ENCODE measurements at regions not wholly inside any gene's neighbourhood (a gene's known extent, or its start where the extent isn't known, plus 50 kb on each side); places are given as distances from the start of the nearest gene placed in this dataset.

- POLR2A ChIA-PET (ENCODE audit: unreplicated experiment) = no interaction called here
- CTCF ChIA-PET = no interaction called here
- H3F3A ChIP-seq (ENCODE audit: insufficient read depth, low read depth) = no peaks in the 10 kb centered on the region
Observed at GRCh38 chrX:131366407-131366806, 77.3 kb upstream of the IGSF1 start.

GRCh38 chrX:131388293-131388692 is 99.2 kb upstream of the IGSF1 start:
- POLR2A ChIA-PET (ENCODE audit: unreplicated experiment) = no interaction called here
- Histone ChIP-seq H3K9me2 (ENCODE audit: insufficient read depth) (no peaks in the 10 kb centered on the region), H3K4me3 (no peak overlapping the region), H3K27ac (no peak overlapping the region), H3K27me3 (ENCODE audit: insufficient read depth, low read depth) (no peaks in the 10 kb centered on the region), H3K79me2 (ENCODE audit: low read depth) (no peaks in the 10 kb centered on the region), H3K36me3 (ENCODE audit: low read depth) (no peaks in the 10 kb centered on the region), H3K9me3 (ENCODE audit: insufficient read depth, low read depth) (0 out of 2 replicates have a peak, but pooled peaks cover 4% of the 10 kb centered on the region), H3K4me1 (replicated peaks; ENCODE audit: insufficient read depth) (no peaks in the 10 kb centered on the region), H3K4me2 (no peak overlapping the region), H4K20me1 (ENCODE audit: insufficient read depth) (no peaks in the 10 kb centered on the region), H2AFZ (no peak overlapping the region), H3F3A (ENCODE audit: insufficient read depth, low read depth) (no peaks in the 10 kb centered on the region)
- DNase-seq = no peak
- CTCF ChIA-PET = no interaction called here
- intact Hi-C loops (cut with micrococcal nuclease; ENCODE audit: unreplicated experiment) = no loop called here
- TF ChIP-seq EZH2 (IDR thresholded peaks at IDR 0.05; ENCODE audit: low read depth) (no peak), CTCF (conservative IDR thresholded peaks at IDR 0.05) (no peak)
- BruUV-seq (replicated peaks) = no TSS peak

More at GRCh38 chrX:131366407-131366806, 77.3 kb upstream of the IGSF1 start:
- intact Hi-C loops (cut with micrococcal nuclease; ENCODE audit: unreplicated experiment) = no loop called here
- Histone ChIP-seq H3K4me1 (replicated peaks; ENCODE audit: insufficient read depth) (no peaks in the 10 kb centered on the region), H3K36me3 (ENCODE audit: low read depth) (no peaks in the 10 kb centered on the region), H3K27me3 (ENCODE audit: insufficient read depth, low read depth) (no peaks in the 10 kb centered on the region), H3K4me2 (no peak overlapping the region), H3K27ac (no peak overlapping the region), H3K9me3 (ENCODE audit: insufficient read depth, low read depth) (no peaks in the 10 kb centered on the region), H3K4me3 (no peak overlapping the region), H3K79me2 (ENCODE audit: low read depth) (no peaks in the 10 kb centered on the region), H4K20me1 (ENCODE audit: insufficient read depth) (no peaks in the 10 kb centered on the region; the same call in 1 of the 2 replicates), H2AFZ (no peak overlapping the region), H3K9me2 (ENCODE audit: insufficient read depth) (no peaks in the 10 kb centered on the region)
- BruUV-seq (replicated peaks) = no TSS peak
- no peak for DNase-seq
- TF ChIP-seq CTCF (conservative IDR thresholded peaks at IDR 0.05) (peak; percentile 28; the same call in 1 of the 2 replicates), EZH2 (IDR thresholded peaks at IDR 0.05; ENCODE audit: low read depth) (no peak)

GRCh38 chrX:131392666-131393065 is 103.6 kb upstream of the IGSF1 start:
- no peak overlapping the region for H3K4me2 ChIP-seq
- no peaks in the 10 kb centered on the region for H3K79me2 ChIP-seq (ENCODE audit: low read depth)
- H3K4me1 ChIP-seq (replicated peaks; ENCODE audit: insufficient read depth) = no peaks in the 10 kb centered on the region
- CTCF ChIA-PET = no interaction called here
- H3K9me2 ChIP-seq (ENCODE audit: insufficient read depth) = no peaks in the 10 kb centered on the region
- H3K27me3 ChIP-seq (ENCODE audit: insufficient read depth, low read depth) = no peaks in the 10 kb centered on the region
- POLR2A ChIA-PET (ENCODE audit: unreplicated experiment) = no interaction called here
- no peak for DNase-seq
- TF ChIP-seq EZH2 (IDR thresholded peaks at IDR 0.05; ENCODE audit: low read depth) = no peak
- no peak for TF ChIP-seq CTCF (conservative IDR thresholded peaks at IDR 0.05)
- no peak overlapping the region for H3K27ac ChIP-seq
- 0 out of 2 replicates have a peak, but pooled peaks cover 3% of the 10 kb centered on the region for H3K9me3 ChIP-seq (ENCODE audit: insufficient read depth, low read depth)
- intact Hi-C loops (cut with micrococcal nuclease; ENCODE audit: unreplicated experiment) = no loop called here
- no peak overlapping the region for H2AFZ ChIP-seq
- no peak overlapping the region for H3K4me3 ChIP-seq
- BruUV-seq (replicated peaks) = no TSS peak
- no peaks in the 10 kb centered on the region for H3F3A ChIP-seq (ENCODE audit: insufficient read depth, low read depth)
- H3K36me3 ChIP-seq (ENCODE audit: low read depth) = no peaks in the 10 kb centered on the region
- no peaks in the 10 kb centered on the region for H4K20me1 ChIP-seq (ENCODE audit: insufficient read depth)
